OCI-LY3 (cell line): ENCODE measurements at regions not wholly inside any gene's neighbourhood (a gene's known extent, or its start where the extent isn't known, plus 50 kb on each side); places are given as distances from the start of the nearest gene placed in this dataset.

Source experiments
- H2AFZ ChIP-seq: fragments of 200-600, 300-600 bp; shearing (Covaris generic); 2 replicates; pipeline ENCODE4 v1.6.0; 2014; ENCODE audit warnings: antibody characterized with exemption, low read depth, low read length
- H3K27ac ChIP-seq: fragments of 200-600, 300-600 bp; sonication (generic); 2 replicates; pipeline ENCODE4 v1.5.1; 2014; ENCODE audit warnings: mild to moderate bottlenecking, low read length, moderate library complexity, mixed read lengths
- H3K27me3 ChIP-seq: fragments of 200-600, 300-600 bp; sonication (generic); 2 replicates; pipeline ENCODE4 v1.6.1; 2014; ENCODE audit warnings: low read depth, low read length, mixed read lengths
- H3K36me3 ChIP-seq: fragments of 200-600, 300-600 bp; sonication (generic); replicated peaks from 2 replicates; pipeline ENCODE3; 2014; ENCODE audit warnings: low read depth, low read length, mixed read lengths
- H3K4me1 ChIP-seq: fragments of 300-600, 200-600 bp; sonication (generic); 2 replicates; pipeline ENCODE4 v1.6.1; 2014; ENCODE audit warnings: low read length, mixed read lengths
- H3K4me2 ChIP-seq: fragments of 200-600, 300-600 bp; sonication (generic); 2 replicates; pipeline ENCODE4 v1.6.1; 2014; ENCODE audit warnings: low read length, mixed read lengths
- H3K4me3 ChIP-seq: fragments of 300-600, 200-600 bp; sonication (generic); 2 replicates; pipeline ENCODE4 v1.5.1; 2014; ENCODE audit warnings: antibody characterized with exemption, mild to moderate bottlenecking, low read length, moderate library complexity
- H3K79me2 ChIP-seq: fragments of 300-600, 200-600 bp; shearing (Covaris generic); 2 replicates; pipeline ENCODE4 v1.6.1; 2014; ENCODE audit warnings: mild to moderate bottlenecking, low read length, mixed read lengths
- H3K9ac ChIP-seq: fragments of 300-600, 200-600 bp; shearing (Covaris generic); 2 replicates; pipeline ENCODE4 v1.6.0; 2014; ENCODE audit warnings: mild to moderate bottlenecking, low read length, moderate library complexity
- H3K9me3 ChIP-seq: fragments of 200-600, 300-600 bp; shearing (Covaris generic); 2 replicates; pipeline ENCODE4 v1.6.1; 2014; ENCODE audit warnings: low read length, mixed read lengths; ENCODE audit not compliant: insufficient read depth
- H4K20me1 ChIP-seq: fragments of 200-600, 300-600 bp; sonication (generic); 2 replicates; pipeline ENCODE4 v1.6.1; 2016; ENCODE audit warnings: low read length, mixed read lengths; ENCODE audit not compliant: insufficient read depth
- EZH2phosphoT487 ChIP-seq: fragments of 200-600 bp; shearing (Covaris generic); IDR thresholded peaks from 2 replicates; pipeline ENCODE4 v1.6.1; 2018; ENCODE audit warnings: antibody characterized with exemption, mixed run types, low read depth
- TF ChIP-seq, protein P1 (sequence below): fragments of 200-600, 300-600 bp; sonication (generic); IDR thresholded peaks from 2 replicates; pipeline ENCODE4 v1.5.1; 2014; ENCODE audit warnings: antibody characterized with exemption, low read length, low read depth

DNA sequence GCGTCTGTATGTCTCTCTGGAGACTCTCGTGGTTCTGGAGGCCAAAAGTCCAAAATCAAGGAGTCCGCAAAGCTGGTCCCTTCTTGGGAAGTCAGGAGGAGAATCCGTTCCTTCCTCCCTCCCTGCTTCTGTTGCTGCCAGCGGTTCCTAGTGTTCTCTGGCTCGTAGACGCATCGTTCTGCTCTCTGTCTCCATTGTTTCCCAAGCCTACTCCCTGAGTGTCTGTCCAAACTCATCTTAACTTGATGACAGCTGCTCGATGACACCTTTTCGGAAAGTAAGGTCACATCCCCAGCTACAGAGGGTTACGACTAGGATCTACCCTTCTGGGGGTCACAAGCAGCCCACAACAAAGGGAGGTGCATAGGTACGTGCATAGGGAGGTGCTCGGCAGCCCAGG is 80.7 kb upstream of the FOXF1 start:
- Histone ChIP-seq H3K9ac (no peak overlapping the region), H3K4me3 (no peak overlapping the region), H3K4me2 (no peak overlapping the region), H3K27ac (no peak overlapping the region), H3K36me3 (no peaks in the 10 kb centered on the region), H3K27me3 (peaks cover 4% of the 10 kb centered on the region; the same call in 1 of the 2 replicates), H3K9me3 (no peaks in the 10 kb centered on the region), H2AFZ (no peak overlapping the region), H3K4me1 (no peaks in the 10 kb centered on the region), H3K79me2 (no peaks in the 10 kb centered on the region), H4K20me1 (no peaks in the 10 kb centered on the region)
- TF ChIP-seq, protein P1, sequence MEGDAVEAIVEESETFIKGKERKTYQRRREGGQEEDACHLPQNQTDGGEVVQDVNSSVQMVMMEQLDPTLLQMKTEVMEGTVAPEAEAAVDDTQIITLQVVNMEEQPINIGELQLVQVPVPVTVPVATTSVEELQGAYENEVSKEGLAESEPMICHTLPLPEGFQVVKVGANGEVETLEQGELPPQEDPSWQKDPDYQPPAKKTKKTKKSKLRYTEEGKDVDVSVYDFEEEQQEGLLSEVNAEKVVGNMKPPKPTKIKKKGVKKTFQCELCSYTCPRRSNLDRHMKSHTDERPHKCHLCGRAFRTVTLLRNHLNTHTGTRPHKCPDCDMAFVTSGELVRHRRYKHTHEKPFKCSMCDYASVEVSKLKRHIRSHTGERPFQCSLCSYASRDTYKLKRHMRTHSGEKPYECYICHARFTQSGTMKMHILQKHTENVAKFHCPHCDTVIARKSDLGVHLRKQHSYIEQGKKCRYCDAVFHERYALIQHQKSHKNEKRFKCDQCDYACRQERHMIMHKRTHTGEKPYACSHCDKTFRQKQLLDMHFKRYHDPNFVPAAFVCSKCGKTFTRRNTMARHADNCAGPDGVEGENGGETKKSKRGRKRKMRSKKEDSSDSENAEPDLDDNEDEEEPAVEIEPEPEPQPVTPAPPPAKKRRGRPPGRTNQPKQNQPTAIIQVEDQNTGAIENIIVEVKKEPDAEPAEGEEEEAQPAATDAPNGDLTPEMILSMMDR: no peak
- TF ChIP-seq EZH2phosphoT487: no peak

DNA sequence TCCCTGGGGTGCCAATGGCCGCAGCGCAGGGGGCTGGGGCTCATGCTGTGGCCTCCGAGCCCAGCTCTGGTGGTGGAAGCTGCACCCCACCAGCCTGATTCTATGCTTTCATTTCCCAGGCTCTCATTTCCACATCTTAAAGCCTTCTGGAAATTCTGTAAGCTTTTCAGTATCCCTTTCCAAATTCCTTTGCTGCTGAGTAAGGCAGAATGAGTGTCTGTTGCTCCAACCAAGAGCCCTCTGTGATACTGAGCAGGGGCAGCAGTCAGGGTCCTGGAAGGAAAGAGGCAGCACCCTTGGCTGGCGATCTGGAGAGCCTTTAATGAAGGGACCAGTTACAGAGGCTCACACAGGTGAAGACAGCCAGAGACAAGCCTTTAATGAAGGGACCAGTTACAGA is 79.5 kb upstream of the FOXF1 start:
- H3K9me3 ChIP-seq: no peaks in the 10 kb centered on the region
- no peaks in the 10 kb centered on the region for H4K20me1 ChIP-seq
- no peaks in the 10 kb centered on the region for H3K36me3 ChIP-seq
- no peak overlapping the region for H3K27ac ChIP-seq
- no peak overlapping the region for H3K4me2 ChIP-seq
- no peaks in the 10 kb centered on the region for H3K79me2 ChIP-seq
- no peak overlapping the region for H3K4me3 ChIP-seq
- no peak overlapping the region for H2AFZ ChIP-seq
- H3K4me1 ChIP-seq: no peaks in the 10 kb centered on the region
- no peak overlapping the region for H3K9ac ChIP-seq
- no peak for TF ChIP-seq EZH2phosphoT487
- TF ChIP-seq, protein P1: no peak
- H3K27me3 ChIP-seq: peaks cover 4% of the 10 kb centered on the region; the same call in 1 of the 2 replicates

DNA sequence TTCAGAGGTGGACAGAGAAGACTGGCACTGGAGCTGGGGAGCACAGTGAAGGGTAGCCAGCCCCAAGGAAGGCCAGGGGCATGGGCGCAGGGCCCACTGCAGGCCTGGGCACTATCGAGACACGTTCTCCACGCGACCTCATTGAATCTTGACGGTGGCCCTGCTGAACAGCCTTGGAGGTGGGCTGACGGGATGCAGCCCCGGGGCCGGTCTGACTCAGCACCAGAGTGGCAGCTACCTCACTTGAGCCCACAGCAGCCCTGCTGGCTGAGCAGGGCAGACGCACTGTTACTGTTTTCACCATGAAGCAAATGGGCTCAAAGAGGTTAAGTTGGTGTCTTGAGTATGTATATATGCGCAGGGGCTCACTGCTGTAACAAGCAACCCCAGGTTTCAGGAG is 78.8 kb upstream of the FOXF1 start:
- Histone ChIP-seq H3K9ac (no peak overlapping the region), H4K20me1 (no peaks in the 10 kb centered on the region), H3K79me2 (no peaks in the 10 kb centered on the region), H3K36me3 (no peaks in the 10 kb centered on the region), H3K27me3 (peaks cover 4% of the 10 kb centered on the region; the same call in 1 of the 2 replicates), H2AFZ (no peak overlapping the region), H3K9me3 (no peaks in the 10 kb centered on the region), H3K4me2 (no peak overlapping the region), H3K4me1 (no peaks in the 10 kb centered on the region), H3K4me3 (no peak overlapping the region), H3K27ac (no peak overlapping the region)
- TF ChIP-seq, protein P1: no peak
- no peak for TF ChIP-seq EZH2phosphoT487

DNA sequence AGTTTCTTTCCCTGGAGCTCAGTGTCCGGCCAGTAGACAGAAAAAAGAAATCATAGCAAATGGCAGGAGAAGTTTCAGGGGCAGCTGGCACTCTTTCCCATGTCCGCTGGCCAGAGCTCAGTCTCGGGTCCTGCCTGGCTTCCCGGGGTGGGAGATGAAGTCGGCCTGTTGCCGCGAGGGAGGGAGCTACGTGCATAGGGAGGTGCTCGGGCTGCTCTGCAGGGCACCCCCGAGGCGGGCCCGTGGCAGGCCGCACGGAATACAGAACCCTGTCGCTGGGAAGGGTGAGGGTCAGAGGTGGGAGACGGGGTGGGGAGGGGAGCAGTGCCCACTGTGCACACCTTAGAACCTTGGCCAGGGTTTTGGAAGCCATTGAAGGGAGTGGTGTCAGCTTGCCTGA is 78.3 kb upstream of the FOXF1 start:
- H3K36me3 ChIP-seq: no peaks in the 10 kb centered on the region
- H3K4me1 ChIP-seq: no peaks in the 10 kb centered on the region
- no peak overlapping the region for H3K4me2 ChIP-seq
- H3K27ac ChIP-seq: no peak overlapping the region
- H3K4me3 ChIP-seq: no peak overlapping the region
- H3K27me3 ChIP-seq: peaks cover 4% of the 10 kb centered on the region; the same call in 1 of the 2 replicates
- H3K9ac ChIP-seq: no peak overlapping the region
- H3K9me3 ChIP-seq: no peaks in the 10 kb centered on the region
- no peak for TF ChIP-seq EZH2phosphoT487
- TF ChIP-seq, protein P1: no peak
- H4K20me1 ChIP-seq: no peaks in the 10 kb centered on the region
- H2AFZ ChIP-seq: no peak overlapping the region
- no peaks in the 10 kb centered on the region for H3K79me2 ChIP-seq
